ENCODE measurements at regions not wholly inside any gene's neighbourhood (a gene's known extent, or its start where the extent isn't known, plus 50 kb on each side); places are given as distances from the start of the nearest gene placed in this dataset.

DNA sequence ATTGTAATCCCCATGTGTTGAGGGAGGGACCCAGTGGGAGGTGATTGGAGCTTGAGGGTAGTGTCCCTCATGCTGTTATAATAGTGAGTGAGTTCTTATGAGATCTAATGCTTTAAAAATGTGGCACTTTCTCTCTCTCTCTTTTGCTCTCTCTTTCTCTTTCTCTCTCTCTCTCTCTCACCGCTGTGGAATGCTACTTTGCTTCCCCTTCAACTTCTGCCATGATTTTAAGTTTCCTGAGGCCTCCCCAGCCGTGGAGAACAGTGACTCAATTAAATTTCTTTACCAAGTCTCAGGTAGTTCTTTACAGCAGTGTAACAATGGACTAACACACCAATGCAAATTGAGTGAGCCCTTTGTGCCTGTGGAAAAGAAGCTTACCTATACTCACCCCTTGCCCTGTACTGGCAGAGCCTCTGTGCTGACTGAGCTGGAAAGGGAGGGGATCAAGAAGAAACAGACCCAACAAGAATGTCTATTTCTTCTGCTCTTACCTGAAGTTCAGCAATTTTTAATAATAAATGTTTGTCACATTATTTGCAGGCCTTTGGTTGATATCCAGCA is 642.5 kb upstream of the KCND2 start:
- no peak for TF ChIP-seq RARB (CRISPR knock-in tag; IDR thresholded peaks at IDR 0.05)
- TF ChIP-seq, protein P1, sequence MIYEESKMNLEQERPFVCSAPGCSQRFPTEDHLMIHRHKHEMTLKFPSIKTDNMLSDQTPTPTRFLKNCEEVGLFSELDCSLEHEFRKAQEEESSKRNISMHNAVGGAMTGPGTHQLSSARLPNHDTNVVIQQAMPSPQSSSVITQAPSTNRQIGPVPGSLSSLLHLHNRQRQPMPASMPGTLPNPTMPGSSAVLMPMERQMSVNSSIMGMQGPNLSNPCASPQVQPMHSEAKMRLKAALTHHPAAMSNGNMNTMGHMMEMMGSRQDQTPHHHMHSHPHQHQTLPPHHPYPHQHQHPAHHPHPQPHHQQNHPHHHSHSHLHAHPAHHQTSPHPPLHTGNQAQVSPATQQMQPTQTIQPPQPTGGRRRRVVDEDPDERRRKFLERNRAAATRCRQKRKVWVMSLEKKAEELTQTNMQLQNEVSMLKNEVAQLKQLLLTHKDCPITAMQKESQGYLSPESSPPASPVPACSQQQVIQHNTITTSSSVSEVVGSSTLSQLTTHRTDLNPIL (CRISPR knock-in tag; IDR thresholded peaks at IDR 0.05; ENCODE audit: low read depth): no peak
- no peak for TF ChIP-seq ZNF8 (CRISPR knock-in tag; IDR thresholded peaks at IDR 0.05)
- no peak for TF ChIP-seq ZC3H10 (CRISPR knock-in tag; IDR thresholded peaks at IDR 0.05)
- TF ChIP-seq TOX (CRISPR knock-in tag; IDR thresholded peaks at IDR 0.05; ENCODE audit: borderline replicate concordance): no peak
- TF ChIP-seq BACH2 (CRISPR knock-in tag; IDR thresholded peaks at IDR 0.05; ENCODE audit: borderline replicate concordance): no peak
- no peak for TF ChIP-seq CSDC2 (CRISPR knock-in tag; IDR thresholded peaks at IDR 0.05)
- TF ChIP-seq ARNTL (CRISPR knock-in tag; IDR thresholded peaks at IDR 0.05; ENCODE audit: borderline replicate concordance, low read depth): no peak
- TF ChIP-seq, protein P2, sequence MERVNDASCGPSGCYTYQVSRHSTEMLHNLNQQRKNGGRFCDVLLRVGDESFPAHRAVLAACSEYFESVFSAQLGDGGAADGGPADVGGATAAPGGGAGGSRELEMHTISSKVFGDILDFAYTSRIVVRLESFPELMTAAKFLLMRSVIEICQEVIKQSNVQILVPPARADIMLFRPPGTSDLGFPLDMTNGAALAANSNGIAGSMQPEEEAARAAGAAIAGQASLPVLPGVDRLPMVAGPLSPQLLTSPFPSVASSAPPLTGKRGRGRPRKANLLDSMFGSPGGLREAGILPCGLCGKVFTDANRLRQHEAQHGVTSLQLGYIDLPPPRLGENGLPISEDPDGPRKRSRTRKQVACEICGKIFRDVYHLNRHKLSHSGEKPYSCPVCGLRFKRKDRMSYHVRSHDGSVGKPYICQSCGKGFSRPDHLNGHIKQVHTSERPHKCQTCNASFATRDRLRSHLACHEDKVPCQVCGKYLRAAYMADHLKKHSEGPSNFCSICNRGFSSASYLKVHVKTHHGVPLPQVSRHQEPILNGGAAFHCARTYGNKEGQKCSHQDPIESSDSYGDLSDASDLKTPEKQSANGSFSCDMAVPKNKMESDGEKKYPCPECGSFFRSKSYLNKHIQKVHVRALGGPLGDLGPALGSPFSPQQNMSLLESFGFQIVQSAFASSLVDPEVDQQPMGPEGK (CRISPR knock-in tag; IDR thresholded peaks at IDR 0.05; ENCODE audit: borderline replicate concordance): no peak
- TF ChIP-seq, protein P3, sequence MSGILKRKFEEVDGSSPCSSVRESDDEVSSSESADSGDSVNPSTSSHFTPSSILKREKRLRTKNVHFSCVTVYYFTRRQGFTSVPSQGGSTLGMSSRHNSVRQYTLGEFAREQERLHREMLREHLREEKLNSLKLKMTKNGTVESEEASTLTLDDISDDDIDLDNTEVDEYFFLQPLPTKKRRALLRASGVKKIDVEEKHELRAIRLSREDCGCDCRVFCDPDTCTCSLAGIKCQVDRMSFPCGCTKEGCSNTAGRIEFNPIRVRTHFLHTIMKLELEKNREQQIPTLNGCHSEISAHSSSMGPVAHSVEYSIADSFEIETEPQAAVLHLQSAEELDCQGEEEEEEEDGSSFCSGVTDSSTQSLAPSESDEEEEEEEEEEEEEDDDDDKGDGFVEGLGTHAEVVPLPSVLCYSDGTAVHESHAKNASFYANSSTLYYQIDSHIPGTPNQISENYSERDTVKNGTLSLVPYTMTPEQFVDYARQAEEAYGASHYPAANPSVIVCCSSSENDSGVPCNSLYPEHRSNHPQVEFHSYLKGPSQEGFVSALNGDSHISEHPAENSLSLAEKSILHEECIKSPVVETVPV (CRISPR knock-in tag; IDR thresholded peaks at IDR 0.05): no peak

Measured in SK-N-SH treated with all-trans-retinoic acid at 6 μM for 48 hours (cell line).